Anterior cingulate cortex (tissue), 58 donors: ENCODE measurements at regions not wholly inside any gene's neighbourhood (a gene's known extent, or its start where the extent isn't known, plus 50 kb on each side); places are given as distances from the start of the nearest gene placed in this dataset.
"Not testable (repeated sequence)": the region's sequence is repeated elsewhere in the genome, so short reads cannot be mapped to it uniquely, and the experiment has no call there.

ENCODE experiments used
- DNase-seq, 58 donors: peaks; one replicate each; lab custom pipeline; 2025; lab: John Stamatoyannopoulos, UW

DNA sequence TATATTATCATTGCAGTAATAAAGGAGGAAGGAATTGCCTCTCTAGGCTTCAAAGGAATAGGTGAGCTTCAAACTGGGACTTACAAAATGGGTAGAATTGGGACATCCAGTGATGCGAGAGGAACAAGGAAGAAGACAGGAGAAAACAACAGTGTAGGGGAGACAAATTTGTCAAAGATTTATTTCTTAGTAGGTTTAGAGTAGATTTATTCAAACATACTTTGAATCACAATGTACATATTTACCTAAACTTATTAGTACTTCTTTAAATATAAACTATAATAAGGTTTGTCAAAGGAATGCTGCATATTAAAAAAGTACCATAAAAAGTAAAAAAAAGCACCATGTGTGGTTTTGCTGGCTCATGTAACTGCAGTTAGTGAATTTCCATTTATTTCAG, 161.4 kb upstream of the CDH2 start:
- no peak for DNase-seq

DNA sequence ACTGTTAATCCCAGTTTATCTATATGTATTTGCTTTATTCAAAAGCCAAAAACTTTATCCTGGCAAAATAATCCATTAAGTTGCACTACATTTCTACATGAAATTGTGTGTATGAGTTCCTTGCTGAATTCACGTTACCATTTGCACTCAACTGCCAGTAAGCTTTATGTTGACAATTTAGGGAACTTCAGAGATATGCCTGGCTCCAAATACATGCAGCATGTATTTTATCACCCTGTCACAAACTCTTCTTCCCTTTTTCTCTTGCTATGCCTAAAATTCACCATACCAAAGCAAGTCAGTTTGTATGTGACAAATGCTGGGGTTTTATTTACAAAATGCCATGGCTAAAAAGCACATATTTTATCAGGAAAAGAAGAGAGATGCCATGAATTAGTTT, 157.6 kb upstream of the CDH2 start:
- no peak for DNase-seq

DNA sequence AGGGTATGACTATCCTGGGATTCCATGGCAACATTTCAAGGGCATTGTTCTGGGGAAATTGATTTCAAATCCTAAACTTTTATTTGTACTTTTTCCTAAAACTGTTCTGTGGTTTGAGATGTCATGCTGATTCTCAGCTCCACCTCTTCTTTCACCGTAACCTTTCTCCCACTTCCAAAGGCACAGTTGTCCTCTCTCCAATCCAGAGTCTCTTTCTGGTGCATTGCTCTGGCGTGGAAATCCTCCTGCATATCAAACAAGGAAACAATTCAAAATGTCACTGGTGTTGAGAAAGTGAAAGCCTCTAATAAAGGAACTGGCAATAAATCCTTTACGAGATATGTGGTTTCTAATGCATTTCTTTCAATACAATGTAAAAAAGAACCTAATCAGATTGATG, 155.1 kb upstream of the CDH2 start:
- peak in 1 of 58 donors; percentile 18 for DNase-seq

DNA sequence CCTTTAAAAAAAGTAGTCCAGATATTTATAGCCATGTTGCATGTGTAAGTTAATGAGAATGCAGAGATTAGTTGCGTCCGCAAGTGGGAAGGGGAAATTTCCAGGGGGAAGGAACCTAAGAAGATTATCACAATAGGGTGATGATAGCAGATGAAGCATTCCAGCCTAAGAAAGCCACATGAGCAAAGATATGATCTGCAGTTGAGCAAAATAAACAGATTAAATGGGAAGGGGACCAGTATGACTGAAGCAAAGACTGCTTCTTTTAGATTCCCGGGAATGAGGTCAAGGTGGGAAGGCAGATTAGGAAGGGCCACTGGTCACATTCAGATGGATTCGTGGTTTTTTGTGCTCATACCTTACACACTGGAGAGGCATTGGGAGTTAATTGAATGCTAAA, 154.6 kb upstream of the CDH2 start:
- no peak for DNase-seq

DNA sequence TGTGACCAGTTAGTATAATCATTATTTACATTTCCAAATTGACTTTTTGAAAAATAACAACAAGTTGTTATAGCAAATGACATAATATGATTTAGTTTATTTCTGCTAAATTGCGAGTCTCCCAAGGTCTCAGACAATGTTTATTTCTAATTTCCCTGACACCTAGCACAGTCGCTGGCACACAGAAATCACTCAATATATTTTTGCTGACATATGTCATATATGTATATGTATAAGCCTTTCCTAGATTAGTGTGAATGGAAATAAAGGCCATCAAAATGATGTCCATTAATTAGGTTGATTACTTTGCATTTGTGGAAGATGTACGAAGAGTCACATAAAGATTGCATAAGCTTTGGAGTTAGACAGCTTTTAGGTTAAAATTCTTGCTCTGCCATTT, 136.7 kb upstream of the CDH2 start:
- no peak for DNase-seq

DNA sequence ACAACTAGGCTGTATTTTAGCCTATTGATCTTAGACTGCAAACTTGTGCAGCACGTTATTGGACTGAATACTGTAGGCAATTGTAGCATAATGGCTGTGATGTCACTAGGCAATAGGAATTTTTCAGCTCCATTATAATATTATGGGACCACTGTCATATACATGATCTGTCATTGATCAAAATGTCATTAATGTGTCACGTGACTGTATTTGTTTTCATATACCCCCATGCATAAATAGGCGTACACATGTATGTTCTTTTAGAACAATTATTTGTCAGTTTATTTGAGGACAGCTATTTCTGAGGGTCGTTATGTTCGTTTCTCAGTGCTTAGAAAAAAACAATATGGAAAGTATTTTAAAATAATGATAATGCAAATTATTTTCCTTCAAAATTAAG, 111.9 kb upstream of the CDH2 start:
- no peak for DNase-seq

DNA sequence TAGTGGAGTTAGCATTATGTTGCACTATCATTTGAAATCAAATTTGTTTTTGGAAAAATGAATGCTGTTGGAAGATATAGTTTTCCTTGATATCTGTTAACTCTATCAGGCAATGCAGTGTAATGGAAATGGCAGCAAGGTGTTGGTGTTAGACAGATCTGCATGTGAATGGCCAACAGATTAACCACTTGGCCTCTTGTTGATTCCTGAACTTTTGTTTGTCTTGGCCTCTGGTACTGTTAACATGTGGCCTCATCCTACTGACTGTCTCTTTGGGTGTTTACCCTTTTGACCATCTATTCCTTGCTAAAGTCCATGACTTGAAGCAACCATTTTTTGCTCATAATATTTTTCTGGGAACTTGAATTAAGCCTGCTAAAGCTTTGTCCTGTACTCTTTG, 110.2 kb upstream of the CDH2 start:
- no peak for DNase-seq

DNA sequence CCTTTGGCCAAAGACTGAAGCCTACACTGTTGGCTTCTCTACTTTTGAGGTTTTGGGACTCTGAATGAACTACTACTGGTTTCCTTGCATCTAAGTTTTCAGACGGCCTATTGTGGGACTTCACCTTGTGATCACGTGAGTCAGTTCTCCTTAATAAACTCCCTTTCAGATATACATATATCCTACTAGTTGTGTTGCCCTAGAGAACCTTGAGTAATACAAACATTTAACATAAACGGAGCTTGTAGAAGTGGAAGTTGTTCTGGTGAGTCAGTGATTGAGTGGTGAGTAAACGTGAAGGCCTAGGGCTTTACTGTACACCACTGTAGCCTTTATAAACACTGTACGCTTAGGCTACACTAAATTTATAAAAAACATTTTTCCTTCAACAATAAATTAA, 107.2 kb upstream of the CDH2 start:
- DNase-seq, result no peak

DNA sequence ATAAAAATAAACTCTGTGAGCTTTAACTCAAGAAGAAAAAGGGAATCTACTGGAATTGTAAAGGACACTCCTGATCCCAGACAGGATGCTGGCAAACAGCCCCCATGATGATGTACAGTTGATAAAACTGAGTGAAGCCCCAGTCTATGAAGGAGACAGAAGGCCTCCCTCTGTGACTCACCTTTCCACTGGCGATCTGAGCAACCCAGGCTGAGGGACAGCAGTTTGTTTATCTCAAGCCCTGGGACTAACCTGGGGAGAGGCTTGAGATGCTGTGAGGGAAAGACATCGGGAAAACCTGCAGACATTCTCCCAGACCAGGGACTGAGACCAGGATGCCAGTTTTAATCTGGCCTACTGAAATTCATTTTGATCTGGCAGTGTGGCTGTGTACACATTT, 104.5 kb upstream of the CDH2 start:
- no peak for DNase-seq

DNA sequence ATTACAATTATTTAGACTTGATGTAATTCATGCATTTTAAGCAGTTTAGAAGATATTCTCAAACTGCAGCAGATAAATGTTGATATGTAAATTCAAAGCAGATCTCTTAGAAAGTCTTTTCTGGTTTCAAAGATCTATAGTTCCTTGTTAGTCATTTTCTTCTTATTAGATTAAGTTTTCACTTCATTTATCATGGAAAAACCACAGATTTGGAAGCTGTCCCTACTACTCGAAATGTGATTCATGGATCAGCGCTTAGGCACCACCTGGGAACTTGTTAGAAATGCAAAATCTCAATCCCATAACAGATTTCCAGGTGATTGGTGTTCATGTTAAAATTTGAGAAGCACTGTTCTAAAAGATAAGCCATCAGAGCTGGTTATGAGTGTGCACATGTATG, 92.8 kb upstream of the CDH2 start:
- DNase-seq, result no peak

DNA sequence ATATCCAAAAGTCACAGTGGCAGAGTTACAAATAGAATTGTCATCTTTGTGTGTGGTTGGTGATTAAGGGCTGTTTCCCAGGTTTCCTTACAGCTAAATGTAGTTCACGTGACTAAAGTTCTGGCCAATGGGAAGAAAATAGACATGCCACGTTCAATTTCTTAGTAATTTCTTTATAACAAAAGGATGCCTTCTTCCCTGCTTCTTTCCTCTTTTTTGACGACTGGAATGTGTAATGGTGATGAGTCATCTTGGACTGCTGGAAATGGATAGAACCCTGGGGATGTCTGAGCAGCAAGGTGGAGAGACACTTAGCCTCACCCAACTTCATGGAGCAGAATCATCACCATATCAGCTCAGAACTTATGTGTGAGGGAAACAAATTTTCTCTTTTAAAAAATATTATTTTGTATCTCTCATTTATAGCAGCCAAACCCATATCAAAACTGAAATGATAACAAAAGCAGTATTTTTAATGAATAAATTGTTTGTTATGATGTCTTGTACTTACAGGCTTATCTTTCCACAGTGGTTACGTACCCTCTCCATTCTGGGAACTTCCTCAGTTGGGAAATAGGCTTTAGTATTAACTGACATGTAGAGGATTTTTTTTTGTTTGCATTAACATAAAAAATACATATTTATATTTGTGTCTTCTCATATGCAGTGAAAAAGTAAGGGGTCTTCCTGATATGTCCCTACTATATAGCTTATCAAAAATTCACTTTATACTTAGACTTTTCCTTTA, 91.1 kb upstream of the CDH2 start:
- no peak for DNase-seq

DNA sequence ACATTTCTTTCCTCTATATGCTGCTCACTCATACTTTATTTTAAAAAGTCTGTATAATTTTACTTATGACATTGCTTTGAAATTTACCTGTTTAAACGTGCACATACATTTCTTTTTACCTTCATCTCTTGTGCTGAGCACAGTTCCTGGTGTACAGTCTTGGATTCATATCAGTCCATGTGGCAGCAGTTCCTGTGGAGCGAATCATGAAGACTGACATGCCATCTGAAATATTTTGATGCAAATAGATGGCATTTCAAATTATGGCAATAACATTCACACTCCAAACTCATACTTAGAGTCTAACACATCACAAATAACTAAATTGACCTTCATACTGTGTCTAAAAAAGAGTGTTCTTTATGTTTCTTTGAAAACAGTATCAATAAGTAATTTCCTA, 90.3 kb upstream of the CDH2 start:
- DNase-seq, result no peak

DNA sequence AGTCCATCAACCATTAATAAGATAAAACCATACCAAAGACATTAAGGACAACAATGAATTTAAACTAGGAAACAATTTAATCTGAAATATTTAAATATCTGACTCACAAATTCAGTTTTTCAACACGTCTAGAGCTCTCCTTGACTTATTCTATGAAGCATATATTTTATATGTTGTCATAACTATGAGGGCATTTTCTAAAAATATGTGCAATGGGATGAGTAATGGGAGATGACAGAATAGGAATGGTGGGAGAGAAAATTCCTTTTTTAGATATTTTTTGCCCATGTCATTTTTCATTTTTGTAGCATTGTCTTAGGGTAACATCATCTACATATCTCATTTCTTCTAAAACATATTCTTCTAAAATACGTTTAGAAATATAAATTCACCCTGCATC, 79.2 kb upstream of the CDH2 start:
- no peak for DNase-seq

DNA sequence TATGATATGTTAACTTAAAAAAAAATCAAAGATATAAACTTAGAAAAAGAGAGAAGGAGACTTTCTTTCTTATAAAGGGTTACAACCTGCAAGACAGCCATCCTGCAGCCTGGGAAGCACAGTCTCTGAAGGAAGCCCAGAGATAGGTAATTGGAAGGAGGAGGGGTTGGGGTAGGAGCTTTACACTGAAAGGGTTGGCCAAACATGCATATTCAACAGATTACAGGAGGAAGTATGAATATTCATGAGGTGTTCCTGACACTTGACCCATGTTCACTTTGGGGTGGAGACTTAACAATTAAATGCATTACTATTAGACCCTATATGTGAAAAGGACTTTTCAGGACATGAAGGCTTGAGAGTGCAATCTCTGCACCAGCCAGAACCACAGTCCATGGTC, 71.7 kb upstream of the CDH2 start:
- no peak for DNase-seq

DNA sequence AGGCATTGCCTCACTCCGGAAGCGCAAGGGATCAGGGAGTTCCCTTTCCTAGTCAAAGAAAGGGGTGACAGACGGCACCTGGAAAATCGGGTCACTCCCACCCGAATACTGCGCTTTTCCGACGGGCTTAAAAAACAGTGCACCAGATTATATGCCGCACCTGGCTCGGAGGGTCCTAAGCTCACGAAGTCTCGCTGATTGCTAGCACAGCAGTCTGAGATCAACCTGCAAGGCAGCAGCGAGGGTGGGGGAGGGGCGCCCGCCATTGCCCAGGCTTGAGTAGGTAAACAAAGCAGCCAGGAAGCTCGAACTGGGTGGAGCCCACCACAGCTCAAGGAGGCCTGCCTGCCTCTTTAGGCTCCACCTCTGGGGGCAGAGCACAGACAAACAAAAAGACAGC, 63.7 kb upstream of the CDH2 start:
- not testable (repeated sequence) for DNase-seq

DNA sequence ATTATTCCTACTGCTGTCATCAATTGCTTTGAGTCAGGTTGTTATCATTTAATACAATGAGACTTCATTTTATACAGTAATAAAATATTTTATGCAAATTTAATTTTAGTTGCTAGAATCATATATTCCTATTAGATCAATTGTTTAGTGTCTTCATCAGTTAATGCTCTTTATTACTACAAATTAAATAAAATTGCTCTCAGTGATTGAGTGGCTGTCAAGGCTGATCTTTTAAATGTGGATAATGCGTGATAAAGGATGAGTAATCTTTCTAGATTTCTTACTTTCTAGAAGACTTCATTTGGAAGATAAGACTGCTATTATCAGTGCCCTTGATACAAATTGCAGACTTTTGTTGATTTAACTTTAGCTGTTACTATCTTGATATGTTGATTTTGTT, 59.6 kb upstream of the CDH2 start:
- DNase-seq, result no peak
